HG03342 (cell line): ENCODE measurements at regions not wholly inside any gene's neighbourhood (a gene's known extent, or its start where the extent isn't known, plus 50 kb on each side); places are given as distances from the start of the nearest gene placed in this dataset.
"Not testable (repeated sequence)": the region's sequence is repeated elsewhere in the genome, so short reads cannot be mapped to it uniquely, and the experiment has no call there.

Experiments
- ATAC-seq: cut with Tn5 transposase; IDR thresholded peaks from one replicate; pipeline ENCODE4 v1.9.1; 2021; ENCODE audit warnings: mild to moderate bottlenecking, moderate library complexity; ENCODE audit not compliant: unreplicated experiment

- peak; percentile 56 for ATAC-seq
Measured at GRCh38 chr1:81547912-81548303, 252.8 kb upstream of the ADGRL2 start.

- ATAC-seq = no peak
Measured at GRCh38 chr1:81547261-81547911, 253.3 kb upstream of the ADGRL2 start.

GRCh38 chr1:81545734-81546133, 255.0 kb upstream of the ADGRL2 start:
- no peak for ATAC-seq

- no peak for ATAC-seq
Measured at GRCh38 chr1:81543764-81544163, 257.0 kb upstream of the ADGRL2 start.

- ATAC-seq = no peak
Measured at GRCh38 chr1:81542196-81542595, 258.5 kb upstream of the ADGRL2 start.

- no peak for ATAC-seq
Measured at GRCh38 chr1:81540216-81540615, 260.5 kb upstream of the ADGRL2 start.

GRCh38 chr1:81529014-81529413, 271.7 kb upstream of the ADGRL2 start:
- no peak for ATAC-seq

DNA sequence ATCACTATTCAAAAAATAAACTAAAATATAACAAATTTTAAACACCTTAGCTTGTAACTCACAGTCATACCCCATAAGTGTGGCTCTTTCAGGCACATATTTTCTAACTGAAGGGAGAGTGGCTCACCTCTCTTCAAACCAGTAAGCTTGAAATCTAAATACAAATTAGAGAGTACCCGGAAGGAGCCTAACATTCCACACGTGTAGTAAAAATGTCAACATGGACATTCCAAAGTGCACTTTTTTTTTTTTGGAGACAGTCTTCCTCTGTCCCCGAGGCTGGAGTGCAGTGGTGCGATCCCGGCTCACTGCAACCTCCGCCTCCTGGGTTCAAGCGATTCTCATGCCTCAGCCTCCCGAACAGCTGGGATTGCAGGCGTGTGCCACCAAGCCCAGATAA, 275.6 kb upstream of the ADGRL2 start:
- no peak for ATAC-seq

GRCh38 chr1:81519987-81520386, 280.7 kb upstream of the ADGRL2 start:
- no peak for ATAC-seq

- no peak for ATAC-seq
Measured at GRCh38 chr1:81517987-81518386, 282.7 kb upstream of the ADGRL2 start.

DNA sequence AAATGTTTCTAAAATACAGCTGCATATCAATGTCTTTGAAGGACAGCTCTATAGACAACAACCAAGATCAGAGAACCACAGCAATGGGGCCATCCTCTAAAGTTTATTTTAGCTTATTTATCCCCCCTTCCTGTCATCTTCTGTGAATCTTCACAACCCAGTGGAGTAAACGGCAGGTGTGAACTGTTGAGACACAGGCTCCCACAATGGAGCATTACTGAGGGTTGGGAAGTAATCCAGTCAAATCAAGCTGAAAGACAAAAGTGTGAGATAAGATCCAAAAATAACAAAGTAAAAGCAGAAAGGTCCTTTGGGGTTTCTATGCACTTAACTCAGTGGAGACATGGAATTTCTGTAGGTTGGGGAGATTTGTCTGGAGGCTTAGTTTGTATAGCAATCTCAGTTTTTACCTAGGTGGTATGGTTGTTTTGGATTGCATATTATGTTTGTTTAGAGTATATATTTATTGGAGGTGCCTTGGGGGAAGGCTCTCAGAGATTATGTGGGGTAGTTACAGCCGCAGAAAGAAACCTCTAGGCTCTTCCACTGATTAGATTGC, 286.9 kb upstream of the ADGRL2 start:
- ATAC-seq = no peak

GRCh38 chr1:81512252-81513003, 288.3 kb upstream of the ADGRL2 start:
- ATAC-seq = no peak

DNA sequence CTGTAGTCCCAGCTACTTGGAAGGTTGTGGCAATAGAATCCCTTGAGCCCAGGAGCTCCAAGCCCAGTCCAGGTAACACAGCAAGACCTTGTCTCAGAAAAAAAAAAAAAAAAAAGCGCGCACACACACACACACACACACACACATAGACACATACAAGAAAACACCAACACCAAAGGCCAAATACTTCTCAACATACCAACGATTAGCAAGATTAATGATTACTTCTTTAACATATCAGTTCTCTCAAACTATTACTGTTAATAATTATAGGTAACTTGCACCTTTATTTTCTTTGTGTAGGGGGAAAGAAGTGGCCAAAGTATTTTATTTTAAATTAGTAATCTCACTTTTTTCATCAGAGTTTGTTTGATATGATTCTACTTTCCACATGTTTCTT, 289.5 kb upstream of the ADGRL2 start:
- ATAC-seq = no peak

- no peak for ATAC-seq
Measured at GRCh38 chr1:81510701-81511100, 290.0 kb upstream of the ADGRL2 start.

DNA sequence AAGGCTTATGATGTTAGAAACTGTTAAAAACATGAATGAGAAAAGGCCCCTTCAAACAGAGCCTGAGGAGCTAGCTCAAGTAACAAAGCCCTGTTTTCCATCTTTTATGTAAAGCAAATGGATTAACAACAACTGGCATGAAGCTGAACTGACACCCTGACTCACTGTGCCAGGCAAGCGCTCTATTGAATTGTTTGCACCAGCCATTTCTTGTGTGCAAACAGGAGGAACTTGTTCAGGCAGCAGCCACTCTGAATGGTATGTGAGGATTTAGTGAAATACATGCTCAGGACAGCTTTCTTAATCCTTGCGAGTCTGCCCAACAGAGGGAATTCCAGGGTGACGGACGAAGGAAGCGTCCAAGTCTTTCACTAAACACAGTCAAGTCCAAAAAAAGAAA, 291.1 kb upstream of the ADGRL2 start:
- no peak for ATAC-seq

- ATAC-seq = no peak
Measured at GRCh38 chr1:81506699-81507098, 294.0 kb upstream of the ADGRL2 start.

DNA sequence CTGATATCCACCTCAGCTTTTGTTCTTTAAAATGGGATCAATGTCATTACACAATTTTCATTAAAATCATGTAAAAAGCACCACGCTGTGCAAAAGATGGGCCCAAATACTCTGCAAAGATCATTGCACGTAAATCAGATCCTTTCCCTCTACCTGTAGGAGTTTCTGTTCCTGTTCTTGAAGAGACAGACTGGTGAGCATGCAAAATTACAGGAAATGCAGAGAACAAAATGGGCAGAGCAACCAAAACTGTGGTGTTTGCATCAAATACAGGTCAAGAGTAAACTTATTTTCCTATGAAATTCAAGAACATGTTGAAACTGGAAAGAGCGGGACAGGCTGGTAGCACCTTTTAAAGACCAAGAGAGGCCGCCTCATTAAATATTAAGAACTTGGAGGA, 294.9 kb upstream of the ADGRL2 start:
- ATAC-seq = peak; percentile 86

DNA sequence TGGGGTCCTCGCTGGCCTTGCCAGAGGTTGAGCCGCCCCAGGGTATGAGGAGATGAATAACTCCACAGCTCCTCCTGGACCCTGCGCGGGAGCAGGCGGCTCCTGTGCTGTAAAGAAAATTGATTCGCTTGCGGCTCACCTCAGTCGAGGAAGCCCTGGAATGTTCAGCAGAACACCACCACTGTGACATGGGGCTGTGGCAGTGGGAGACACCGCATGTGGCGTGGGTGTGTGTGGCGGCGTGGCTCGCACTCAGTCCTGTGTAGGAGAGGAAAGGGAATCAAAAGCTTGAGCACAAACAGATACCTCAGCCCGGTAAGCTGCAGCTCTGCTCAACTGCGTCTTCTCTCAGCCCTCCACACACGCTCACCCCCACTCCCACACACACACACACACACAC, 295.9 kb upstream of the ADGRL2 start:
- not testable (repeated sequence) for ATAC-seq

DNA sequence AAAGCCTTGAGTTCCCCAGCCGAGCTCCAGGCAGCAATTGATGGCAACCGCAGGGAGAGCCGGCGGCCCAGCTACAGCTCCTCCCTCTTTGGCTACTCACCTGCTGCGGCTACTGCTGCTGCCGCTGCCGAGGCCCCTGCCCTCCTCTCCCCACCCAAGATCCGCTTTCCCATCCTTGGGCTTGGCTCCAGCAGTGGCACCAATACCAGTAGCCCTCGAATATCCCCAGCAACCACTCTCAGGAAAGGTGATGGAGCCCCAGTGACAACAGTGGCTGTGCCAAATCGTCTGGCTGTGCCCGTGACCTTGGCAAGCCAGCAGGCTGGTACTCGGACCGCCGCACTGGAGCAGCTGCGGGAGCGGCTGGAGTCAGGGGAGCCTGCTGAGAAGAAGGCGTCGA, 298.0 kb upstream of the ADGRL2 start:
- not testable (repeated sequence) for ATAC-seq

GRCh38 chr1:81501485-81501884, 299.2 kb upstream of the ADGRL2 start:
- ATAC-seq = not testable (repeated sequence)

- no peak for ATAC-seq
Measured at GRCh38 chr1:81499487-81499886, 301.2 kb upstream of the ADGRL2 start.
